ENCODE measurements at regions not wholly inside any gene's neighbourhood (a gene's known extent, or its start where the extent isn't known, plus 50 kb on each side); places are given as distances from the start of the nearest gene placed in this dataset.

GRCh38 chr19:32173836-32174235 lies 171.6 kb upstream of the ZNF507 start:
- 80% methylated on average over 3 of the region's 3 CpGs for WGBS
- H3K27me3 ChIP-seq (replicated peaks; ENCODE audit: insufficient read depth): no peaks in the 10 kb centered on the region
- no peaks in the 10 kb centered on the region for H3K36me3 ChIP-seq
- H3K27ac ChIP-seq: no peak overlapping the region
- intact Hi-C loops (cut with DNase I): no loop called here
- no peak for DNase-seq (ENCODE audit: low spot score)
- TF ChIP-seq CTCF (IDR thresholded peaks at IDR 0.05): no peak
- no peak for TF ChIP-seq POLR2A (IDR thresholded peaks at IDR 0.05)
- no peak for TF ChIP-seq POLR2AphosphoS5 (IDR thresholded peaks at IDR 0.05)
- no peak overlapping the region for H3K4me3 ChIP-seq
- no peaks in the 10 kb centered on the region for H3K4me1 ChIP-seq (replicated peaks)
- no peaks in the 10 kb centered on the region for H3K9me3 ChIP-seq

GRCh38 chr19:32174386-32175113 lies 170.9 kb upstream of the ZNF507 start:
- intact Hi-C loops (cut with DNase I): no loop called here
- Histone ChIP-seq H3K27me3 (replicated peaks; ENCODE audit: insufficient read depth) (no peaks in the 10 kb centered on the region), H3K36me3 (no peaks in the 10 kb centered on the region), H3K9me3 (no peaks in the 10 kb centered on the region), H3K4me3 (no peak overlapping the region), H3K4me1 (replicated peaks) (no peaks in the 10 kb centered on the region), H3K27ac (no peak overlapping the region)
- DNase-seq (ENCODE audit: low spot score): no peak
- WGBS: 78% methylated on average over 10 of the region's 10 CpGs
- TF ChIP-seq POLR2A (IDR thresholded peaks at IDR 0.05) (no peak), CTCF (IDR thresholded peaks at IDR 0.05) (no peak), POLR2AphosphoS5 (IDR thresholded peaks at IDR 0.05) (no peak)

- 77% methylated on average over 5 of the region's 5 CpGs for WGBS
- no peak for DNase-seq (ENCODE audit: low spot score)
- TF ChIP-seq POLR2A (IDR thresholded peaks at IDR 0.05) (no peak), POLR2AphosphoS5 (IDR thresholded peaks at IDR 0.05) (no peak), CTCF (IDR thresholded peaks at IDR 0.05) (no peak)
- Histone ChIP-seq H3K36me3 (no peaks in the 10 kb centered on the region), H3K9me3 (no peaks in the 10 kb centered on the region), H3K27ac (no peak overlapping the region), H3K4me3 (no peak overlapping the region), H3K4me1 (replicated peaks) (no peaks in the 10 kb centered on the region), H3K27me3 (replicated peaks; ENCODE audit: insufficient read depth) (no peaks in the 10 kb centered on the region)
- intact Hi-C loops (cut with DNase I): no loop called here
Measured at GRCh38 chr19:32176591-32176990, 168.8 kb upstream of the ZNF507 start.

GRCh38 chr19:32177686-32178085 lies 167.7 kb upstream of the ZNF507 start:
- no peak for TF ChIP-seq POLR2A (IDR thresholded peaks at IDR 0.05)
- TF ChIP-seq POLR2AphosphoS5 (IDR thresholded peaks at IDR 0.05): no peak
- no peak for TF ChIP-seq CTCF (IDR thresholded peaks at IDR 0.05)
- Histone ChIP-seq H3K27ac (no peak overlapping the region), H3K4me3 (no peak overlapping the region), H3K4me1 (replicated peaks) (no peaks in the 10 kb centered on the region), H3K9me3 (no peaks in the 10 kb centered on the region), H3K36me3 (no peaks in the 10 kb centered on the region), H3K27me3 (replicated peaks; ENCODE audit: insufficient read depth) (no peaks in the 10 kb centered on the region)
- no peak for DNase-seq (ENCODE audit: low spot score)
- intact Hi-C loops (cut with DNase I): no loop called here

GRCh38 chr19:32178401-32178800 lies 167.0 kb upstream of the ZNF507 start:
- no peaks in the 10 kb centered on the region for H3K36me3 ChIP-seq
- H3K9me3 ChIP-seq: no peaks in the 10 kb centered on the region
- no peaks in the 10 kb centered on the region for H3K27me3 ChIP-seq (replicated peaks; ENCODE audit: insufficient read depth)
- intact Hi-C loops (cut with DNase I): no loop called here
- TF ChIP-seq POLR2AphosphoS5 (IDR thresholded peaks at IDR 0.05) (no peak), CTCF (IDR thresholded peaks at IDR 0.05) (no peak), POLR2A (IDR thresholded peaks at IDR 0.05) (no peak)
- 88% methylated on average over 5 of the region's 5 CpGs for WGBS
- H3K27ac ChIP-seq: no peak overlapping the region
- H3K4me1 ChIP-seq (replicated peaks): no peaks in the 10 kb centered on the region
- DNase-seq (ENCODE audit: low spot score): no peak
- no peak overlapping the region for H3K4me3 ChIP-seq
